GM12874 (cell line): ENCODE measurements at regions not wholly inside any gene's neighbourhood (a gene's known extent, or its start where the extent isn't known, plus 50 kb on each side); places are given as distances from the start of the nearest gene placed in this dataset.

Experiments
- CTCF ChIP-seq: IDR thresholded peaks from 2 replicates; pipeline ENCODE4 v1.5.1; 2011; ENCODE audit warnings: low read depth, mild to moderate bottlenecking, control low read depth, low read length, moderate library complexity; ENCODE audit not compliant: insufficient read depth

- no peak for TF ChIP-seq CTCF
Observed at GRCh38 chr3:82685761-82686160, 924.3 kb upstream of the GBE1 start.

GRCh38 chr3:82676356-82677026 lies 915.0 kb upstream of the GBE1 start:
- TF ChIP-seq CTCF, result no peak

GRCh38 chr3:82672966-82673365 lies 911.5 kb upstream of the GBE1 start:
- TF ChIP-seq CTCF, result no peak

GRCh38 chr3:82671466-82671865 lies 910.0 kb upstream of the GBE1 start:
- no peak for TF ChIP-seq CTCF

GRCh38 chr3:82654708-82655107 lies 893.3 kb upstream of the GBE1 start:
- TF ChIP-seq CTCF, result no peak

- no peak for TF ChIP-seq CTCF
Observed at GRCh38 chr3:82643948-82644347, 882.5 kb upstream of the GBE1 start.

- TF ChIP-seq CTCF, result no peak
Observed at GRCh38 chr3:82641701-82642100, 880.3 kb upstream of the GBE1 start.
